Activated CD8-positive, alpha-beta memory T cell treated with anti-CD3 and anti-CD28 coated beads, Interleukin-2, amount 10 ng/mL, durations not matched to agents 7 days and 5 days (primary cell): ENCODE measurements at regions not wholly inside any gene's neighbourhood (a gene's known extent, or its start where the extent isn't known, plus 50 kb on each side); places are given as distances from the start of the nearest gene placed in this dataset.

Source experiments
- ATAC-seq: fragments of 150-1000 bp; cut with Tn5 transposase; one replicate; pipeline ENCODE4 v1.10.0; 2021; ENCODE audit warnings: moderate library complexity
- CTCF ChIA-PET: fragments of 350-600 bp; sonication (Branson Sonifier 250); formaldehyde crosslinking; loops from one replicate; lab custom pipeline; 2021; ENCODE audit warnings: antibody characterized with exemption; lab: Charles Lee
- DNase-seq: peaks from one replicate; pipeline ENCODE4 v3.0.0-alpha.2; 2020
- H3K27ac Mint-ChIP-seq: one replicate; pipeline ENCODE4 v1.8.0; 2021; ENCODE audit warnings: mild to moderate bottlenecking, mixed read lengths
- H3K27me3 Mint-ChIP-seq: one replicate; pipeline ENCODE4 v1.8.0; 2021; ENCODE audit warnings: mixed read lengths
- H3K36me3 Mint-ChIP-seq: one replicate; pipeline ENCODE4 v1.8.0; 2021; ENCODE audit warnings: mild to moderate bottlenecking, mixed read lengths
- H3K4me1 Mint-ChIP-seq: one replicate; pipeline ENCODE4 v1.8.0; 2021; ENCODE audit warnings: mixed read lengths
- H3K4me3 Mint-ChIP-seq: one replicate; pipeline ENCODE4 v1.8.0; 2021; ENCODE audit warnings: mild to moderate bottlenecking, moderate library complexity, mixed read lengths
- H3K9me3 Mint-ChIP-seq: one replicate; pipeline ENCODE4 v1.8.0; 2022; ENCODE audit warnings: low read depth, mixed read lengths

DNA sequence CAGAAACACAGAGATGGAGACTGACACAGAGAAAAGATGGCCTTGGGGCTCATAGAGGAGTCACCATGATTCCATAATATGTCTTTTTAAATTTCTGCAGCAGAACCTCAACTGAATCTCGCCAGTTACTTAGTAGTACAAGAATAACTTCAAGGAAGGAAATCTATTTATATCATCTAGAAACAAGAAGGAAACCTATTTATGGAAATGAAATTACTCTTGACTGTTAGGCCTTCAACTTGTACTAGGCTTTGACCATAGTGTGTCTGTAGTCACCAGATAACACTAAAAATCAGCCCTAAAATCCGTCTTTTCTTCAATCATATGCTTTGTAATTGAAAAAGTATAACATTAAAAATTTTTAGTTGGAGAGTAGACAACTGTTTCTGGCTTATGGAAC is 740.4 kb downstream of the TRIML1 start:
- DNase-seq = no peak
- H3K27me3 Mint-ChIP-seq = no peaks in the 10 kb centered on the region
- peaks cover 11% of the 10 kb centered on the region for H3K9me3 Mint-ChIP-seq
- CTCF ChIA-PET = no interaction called here
- H3K4me3 Mint-ChIP-seq = no peak overlapping the region
- ATAC-seq = no peak
- H3K4me1 Mint-ChIP-seq = no peaks in the 10 kb centered on the region
- no peaks in the 10 kb centered on the region for H3K36me3 Mint-ChIP-seq
- H3K27ac Mint-ChIP-seq = no peak overlapping the region

DNA sequence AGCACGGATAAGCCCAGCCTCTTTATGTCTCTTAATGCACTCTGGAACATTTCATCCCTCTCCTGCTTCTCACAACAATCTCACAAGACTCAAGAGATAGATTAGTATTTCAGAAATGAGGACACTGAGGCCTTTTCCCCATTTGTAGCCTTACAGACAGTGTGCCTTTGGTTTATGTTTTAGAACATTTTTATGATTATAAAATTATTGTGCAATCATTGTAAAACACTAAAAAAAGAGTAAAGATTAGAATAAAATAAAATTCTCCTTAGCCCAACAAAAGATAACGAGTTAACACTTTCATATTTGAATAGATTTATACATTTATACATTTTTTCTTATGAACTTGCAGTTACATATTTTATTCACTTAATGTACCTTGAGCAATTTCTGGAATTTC is 748.7 kb downstream of the TRIML1 start:
- ATAC-seq (no peak), DNase-seq (no peak)
- no peaks in the 10 kb centered on the region for H3K27me3 Mint-ChIP-seq
- peaks cover 8% of the 10 kb centered on the region for H3K9me3 Mint-ChIP-seq
- H3K4me3 Mint-ChIP-seq = no peak overlapping the region
- CTCF ChIA-PET = no interaction called here
- H3K27ac Mint-ChIP-seq = no peak overlapping the region
- no peaks in the 10 kb centered on the region for H3K36me3 Mint-ChIP-seq
- no peaks in the 10 kb centered on the region for H3K4me1 Mint-ChIP-seq

DNA sequence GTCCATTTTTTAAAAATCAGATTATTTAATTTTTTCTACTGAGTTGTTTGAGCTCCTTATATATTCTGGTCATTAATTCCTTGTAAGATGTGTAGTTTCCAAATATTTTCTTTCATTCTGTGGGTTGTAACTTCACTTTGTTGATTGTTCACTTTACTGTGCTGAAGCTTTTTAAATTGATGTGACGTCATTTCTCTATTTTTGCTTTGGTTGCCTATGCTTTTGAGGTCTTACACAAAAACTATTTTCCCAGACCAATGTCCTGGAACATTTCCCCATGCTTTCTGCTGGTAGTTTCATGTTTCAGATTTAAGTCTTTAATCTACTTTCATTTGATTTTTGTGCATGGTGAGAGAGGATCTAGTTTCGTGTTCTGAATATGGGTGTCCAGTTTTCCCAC is 753.6 kb downstream of the TRIML1 start:
- ATAC-seq (no peak), DNase-seq (no peak)
- Mint-ChIP-seq H3K4me1 (no peaks in the 10 kb centered on the region), H3K4me3 (no peak overlapping the region), H3K27ac (no peak overlapping the region), H3K36me3 (no peaks in the 10 kb centered on the region), H3K9me3 (peaks cover 7% of the 10 kb centered on the region), H3K27me3 (no peaks in the 10 kb centered on the region)
- CTCF ChIA-PET = no interaction called here

DNA sequence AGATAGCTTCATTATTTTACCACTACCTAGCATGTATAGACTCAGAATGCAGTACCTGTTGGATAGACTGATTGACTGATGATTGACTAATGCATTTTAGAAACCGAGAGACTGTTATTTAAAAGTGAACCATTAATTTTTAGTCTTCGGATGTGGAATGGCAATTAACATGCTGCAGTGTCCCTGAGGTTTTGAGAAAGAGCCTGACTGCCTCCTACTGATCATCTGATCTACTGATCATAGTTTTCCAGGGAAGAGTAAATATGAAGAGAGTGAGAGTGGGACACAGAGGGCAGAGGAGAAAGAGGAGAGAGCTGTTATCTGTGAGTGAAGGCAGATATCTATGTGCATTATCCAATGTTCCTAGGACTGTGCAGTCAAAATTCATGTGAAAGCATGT is 764.7 kb downstream of the TRIML1 start:
- H3K27ac Mint-ChIP-seq = no peak overlapping the region
- DNase-seq (no peak), ATAC-seq (no peak)
- no peaks in the 10 kb centered on the region for H3K4me1 Mint-ChIP-seq
- peaks cover 13% of the 10 kb centered on the region for H3K9me3 Mint-ChIP-seq
- H3K27me3 Mint-ChIP-seq = no peaks in the 10 kb centered on the region
- CTCF ChIA-PET = no interaction called here
- no peaks in the 10 kb centered on the region for H3K36me3 Mint-ChIP-seq
- H3K4me3 Mint-ChIP-seq = no peak overlapping the region

- H3K27ac Mint-ChIP-seq = no peak overlapping the region
- H3K27me3 Mint-ChIP-seq = no peaks in the 10 kb centered on the region
- H3K9me3 Mint-ChIP-seq = peaks cover 13% of the 10 kb centered on the region
- no peak for ATAC-seq
- H3K36me3 Mint-ChIP-seq = no peaks in the 10 kb centered on the region
- H3K4me3 Mint-ChIP-seq = no peak overlapping the region
- H3K4me1 Mint-ChIP-seq = no peaks in the 10 kb centered on the region
- no peak for DNase-seq
- CTCF ChIA-PET = no interaction called here
Measured at GRCh38 chr4:188904617-188905016, 765.4 kb downstream of the TRIML1 start.

DNA sequence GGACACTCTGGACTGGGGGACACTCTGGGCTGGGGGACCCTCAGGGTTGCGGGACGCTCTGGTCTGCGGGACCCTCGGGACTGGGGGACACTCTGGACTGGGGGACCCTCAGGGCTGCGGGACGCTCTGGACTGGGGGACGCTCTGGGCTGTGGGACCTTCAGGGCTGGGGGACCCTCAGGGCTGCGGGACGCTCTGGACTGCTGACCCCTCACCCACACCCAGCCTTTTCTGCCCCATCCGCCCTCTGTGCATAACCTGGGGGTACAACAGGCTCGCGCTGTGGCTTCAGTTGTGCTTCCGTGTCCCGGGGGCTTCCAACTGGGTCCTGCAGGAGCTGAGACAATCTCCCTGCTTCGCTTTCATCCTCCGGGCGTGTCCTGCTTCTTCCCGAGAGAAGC is 766.0 kb downstream of the TRIML1 start:
- H3K4me3 Mint-ChIP-seq = no peak overlapping the region
- no peaks in the 10 kb centered on the region for H3K36me3 Mint-ChIP-seq
- DNase-seq (no peak), ATAC-seq (no peak)
- peaks cover 13% of the 10 kb centered on the region for H3K9me3 Mint-ChIP-seq
- no peaks in the 10 kb centered on the region for H3K27me3 Mint-ChIP-seq
- CTCF ChIA-PET = no interaction called here
- no peak overlapping the region for H3K27ac Mint-ChIP-seq
- H3K4me1 Mint-ChIP-seq = no peaks in the 10 kb centered on the region

GRCh38 chr4:188911199-188911598 is 772.0 kb downstream of the TRIML1 start:
- H3K27me3 Mint-ChIP-seq = no peaks in the 10 kb centered on the region
- H3K9me3 Mint-ChIP-seq = peaks cover 11% of the 10 kb centered on the region
- H3K27ac Mint-ChIP-seq = no peak overlapping the region
- CTCF ChIA-PET = no interaction called here
- H3K4me3 Mint-ChIP-seq = no peak overlapping the region
- DNase-seq (no peak), ATAC-seq (no peak)
- no peaks in the 10 kb centered on the region for H3K4me1 Mint-ChIP-seq
- no peaks in the 10 kb centered on the region for H3K36me3 Mint-ChIP-seq

DNA sequence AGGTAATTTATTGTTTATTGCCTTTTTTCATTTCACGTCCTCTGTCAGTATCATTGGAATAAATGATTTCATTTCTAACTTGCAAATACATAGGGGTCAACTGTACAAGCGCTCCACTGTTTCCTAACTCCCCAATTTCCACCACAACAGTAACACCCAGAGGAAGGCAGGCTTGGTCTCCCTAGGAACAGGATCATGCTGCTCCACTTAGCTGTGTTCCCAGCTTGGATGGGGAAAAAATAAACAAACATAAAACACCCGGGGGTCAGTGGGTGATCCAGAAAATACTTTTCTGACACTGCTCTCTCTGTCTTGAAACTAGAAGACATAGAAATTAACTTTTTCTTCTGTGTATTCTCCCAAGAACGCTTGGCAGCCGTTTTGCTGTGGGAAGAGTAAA is 772.5 kb downstream of the TRIML1 start:
- Mint-ChIP-seq H3K36me3 (no peaks in the 10 kb centered on the region), H3K4me3 (no peak overlapping the region), H3K27ac (no peak overlapping the region), H3K9me3 (peaks cover 11% of the 10 kb centered on the region), H3K27me3 (no peaks in the 10 kb centered on the region), H3K4me1 (no peaks in the 10 kb centered on the region)
- no peak for ATAC-seq
- CTCF ChIA-PET = no interaction called here
- no peak for DNase-seq

GRCh38 chr4:188915175-188915574 is 775.9 kb downstream of the TRIML1 start:
- Mint-ChIP-seq H3K9me3 (peaks cover 13% of the 10 kb centered on the region), H3K4me3 (no peak overlapping the region), H3K36me3 (no peaks in the 10 kb centered on the region), H3K27ac (no peak overlapping the region), H3K4me1 (no peaks in the 10 kb centered on the region), H3K27me3 (no peaks in the 10 kb centered on the region)
- CTCF ChIA-PET = no interaction called here
- DNase-seq (no peak), ATAC-seq (no peak)

GRCh38 chr4:188918787-188919186 is 779.5 kb downstream of the TRIML1 start:
- Mint-ChIP-seq H3K27ac (no peak overlapping the region), H3K4me3 (no peak overlapping the region), H3K36me3 (no peaks in the 10 kb centered on the region), H3K27me3 (no peaks in the 10 kb centered on the region), H3K9me3 (peaks cover 12% of the 10 kb centered on the region), H3K4me1 (no peaks in the 10 kb centered on the region)
- DNase-seq = no peak
- ATAC-seq = no peak
- CTCF ChIA-PET = no interaction called here

- no peak for DNase-seq
- H3K4me3 Mint-ChIP-seq = no peak overlapping the region
- H3K4me1 Mint-ChIP-seq = no peaks in the 10 kb centered on the region
- no peaks in the 10 kb centered on the region for H3K27me3 Mint-ChIP-seq
- peaks cover 17% of the 10 kb centered on the region for H3K9me3 Mint-ChIP-seq
- CTCF ChIA-PET = no interaction called here
- ATAC-seq = no peak
- H3K36me3 Mint-ChIP-seq = no peaks in the 10 kb centered on the region
- H3K27ac Mint-ChIP-seq = no peak overlapping the region
Measured at GRCh38 chr4:188930822-188931221, 791.6 kb downstream of the TRIML1 start.

DNA sequence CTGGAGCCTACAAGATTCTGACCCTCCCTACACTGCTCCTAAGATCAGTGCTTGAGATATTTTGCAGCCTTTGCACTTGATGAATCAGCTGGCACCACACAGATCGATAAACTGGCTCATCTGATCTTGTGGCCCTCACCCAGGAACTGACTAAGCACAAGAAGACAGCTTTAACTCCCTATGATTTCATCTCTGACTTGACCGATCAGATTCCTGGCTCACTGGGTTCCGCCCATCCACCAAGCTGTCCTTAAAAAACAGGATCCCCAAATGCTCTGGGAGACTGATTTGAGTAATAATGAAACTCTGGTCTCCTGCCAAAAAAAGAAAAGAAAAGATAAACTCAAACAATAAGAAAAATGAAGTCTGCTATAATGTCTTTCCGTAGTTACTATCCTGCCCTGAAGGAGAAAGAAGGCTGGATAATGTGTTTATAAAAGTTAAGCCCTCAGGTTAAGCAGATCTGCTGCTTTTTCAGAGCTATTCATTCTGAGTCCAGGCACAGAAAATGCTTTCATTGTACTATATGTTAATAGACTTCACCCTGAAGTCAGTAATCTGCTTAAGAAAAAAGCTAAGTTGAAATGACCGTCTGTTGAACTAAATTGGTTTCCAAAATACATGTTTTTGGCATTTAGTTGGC is 795.2 kb downstream of the TRIML1 start:
- CTCF ChIA-PET = no interaction called here
- no peak overlapping the region for H3K27ac Mint-ChIP-seq
- no peaks in the 10 kb centered on the region for H3K27me3 Mint-ChIP-seq
- H3K9me3 Mint-ChIP-seq = peaks cover 8% of the 10 kb centered on the region
- DNase-seq = no peak
- no peak overlapping the region for H3K4me3 Mint-ChIP-seq
- H3K36me3 Mint-ChIP-seq = no peaks in the 10 kb centered on the region
- H3K4me1 Mint-ChIP-seq = no peaks in the 10 kb centered on the region
- ATAC-seq = no peak

GRCh38 chr4:188941524-188942119 is 802.4 kb downstream of the TRIML1 start:
- ATAC-seq (no peak), DNase-seq (no peak)
- Mint-ChIP-seq H3K9me3 (peaks cover 10% of the 10 kb centered on the region), H3K36me3 (no peaks in the 10 kb centered on the region), H3K27ac (no peak overlapping the region), H3K4me3 (no peak overlapping the region), H3K27me3 (no peaks in the 10 kb centered on the region), H3K4me1 (no peaks in the 10 kb centered on the region)
- CTCF ChIA-PET = no interaction called here

GRCh38 chr4:188942606-188943005 is 803.4 kb downstream of the TRIML1 start:
- no peaks in the 10 kb centered on the region for H3K27me3 Mint-ChIP-seq
- no peak for ATAC-seq
- H3K27ac Mint-ChIP-seq = no peak overlapping the region
- CTCF ChIA-PET = no interaction called here
- H3K36me3 Mint-ChIP-seq = no peaks in the 10 kb centered on the region
- peaks cover 10% of the 10 kb centered on the region for H3K9me3 Mint-ChIP-seq
- DNase-seq = no peak
- H3K4me1 Mint-ChIP-seq = no peaks in the 10 kb centered on the region
- no peak overlapping the region for H3K4me3 Mint-ChIP-seq
